ENCODE measurements at regions not wholly inside any gene's neighbourhood (a gene's known extent, or its start where the extent isn't known, plus 50 kb on each side); places are given as distances from the start of the nearest gene placed in this dataset.

GRCh38 chr6:14742680-14743079 lies 503.2 kb upstream of the JARID2 start:
- Histone ChIP-seq H3K27ac (ENCODE audit: extremely low read depth, low read depth, low read length) (no peak overlapping the region), H3K4me1 (ENCODE audit: control insufficient read depth, insufficient read depth, low read length) (no peaks in the 10 kb centered on the region), H3K4me3 (ENCODE audit: low read depth, low read length) (no peak overlapping the region), H3K36me3 (ENCODE audit: control insufficient read depth in 2 of 2, insufficient read depth in 1 of 2, low read length in 2 of 2) (no peaks in the 10 kb centered on the region), H3K9me3 (ENCODE audit: control insufficient read depth, insufficient read depth, low read depth, low read length) (no peaks in the 10 kb centered on the region)
- ChIA-PET CTCF (no interaction called here), POLR2A (no interaction called here)
- TF ChIP-seq ZNF621 (tag by site-specific recombination; IDR thresholded peaks at IDR 0.05) (no peak), ZBTB44 (tag by site-specific recombination; IDR thresholded peaks at IDR 0.05) (no peak), ZSCAN5A (tag by site-specific recombination; IDR thresholded peaks at IDR 0.05) (no peak), ZNF623 (tag by site-specific recombination; IDR thresholded peaks at IDR 0.05) (no peak), PRDM10 (tag by site-specific recombination; IDR thresholded peaks at IDR 0.05) (no peak), ZNF175 (tag by site-specific recombination; IDR thresholded peaks at IDR 0.05) (no peak), ZFP3 (tag by site-specific recombination; IDR thresholded peaks at IDR 0.05; ENCODE audit: low read depth) (no peak), ZNF645 (tag by site-specific recombination; IDR thresholded peaks at IDR 0.05) (no peak), ZNF16 (tag by site-specific recombination; IDR thresholded peaks at IDR 0.05; ENCODE audit: low read depth) (no peak), ZNF560 (tag by site-specific recombination; IDR thresholded peaks at IDR 0.05; ENCODE audit: borderline replicate concordance) (no peak), ZNF433 (tag by site-specific recombination; IDR thresholded peaks at IDR 0.05; ENCODE audit: low read depth) (no peak), ZNF544 (tag by site-specific recombination; IDR thresholded peaks at IDR 0.05) (no peak), ZNF10 (tag by site-specific recombination; IDR thresholded peaks at IDR 0.05) (no peak), ZBTB49 (tag by site-specific recombination; IDR thresholded peaks at IDR 0.05; ENCODE audit: low read depth) (no peak), ZNF169 (tag by site-specific recombination; IDR thresholded peaks at IDR 0.05) (no peak)

- ChIA-PET POLR2A (no interaction called here), CTCF (no interaction called here)
- no peak overlapping the region for H3K27ac ChIP-seq (ENCODE audit: extremely low read depth, low read depth, low read length)
- TF ChIP-seq AEBP2 (tag by site-specific recombination; IDR thresholded peaks at IDR 0.05; ENCODE audit: borderline replicate concordance) (no peak), ZNF843 (tag by site-specific recombination; IDR thresholded peaks at IDR 0.05) (no peak), ZNF548 (tag by site-specific recombination; IDR thresholded peaks at IDR 0.05) (no peak), ZNF146 (tag by site-specific recombination; IDR thresholded peaks at IDR 0.05) (no peak), ELK4 (IDR thresholded peaks at IDR 0.05; ENCODE audit: borderline replicate concordance, low read depth, low read length) (no peak), ZNF274 (IDR thresholded peaks at IDR 0.05; ENCODE audit: low read length) (no peak), ZNF274 (tag by site-specific recombination; IDR thresholded peaks at IDR 0.05; ENCODE audit: borderline replicate concordance) (no peak), ZNF645 (tag by site-specific recombination; IDR thresholded peaks at IDR 0.05) (no peak)
These were observed 502.8 kb upstream of the JARID2 start for GRCh38 chr6:14743144-14743473.

More at GRCh38 chr6:14743144-14743473, 502.8 kb upstream of the JARID2 start:
- Histone ChIP-seq H3K4me1 (ENCODE audit: control insufficient read depth, insufficient read depth, low read length) (no peaks in the 10 kb centered on the region), H3K9me3 (ENCODE audit: control insufficient read depth, insufficient read depth, low read depth, low read length) (no peaks in the 10 kb centered on the region), H3K4me3 (ENCODE audit: low read depth, low read length) (no peak overlapping the region), H3K36me3 (ENCODE audit: control insufficient read depth in 2 of 2, insufficient read depth in 1 of 2, low read length in 2 of 2) (no peaks in the 10 kb centered on the region)
